SK-N-SH treated with all-trans-retinoic acid at 6 μM for 48 hours (cell line): ENCODE measurements at regions not wholly inside any gene's neighbourhood (a gene's known extent, or its start where the extent isn't known, plus 50 kb on each side); places are given as distances from the start of the nearest gene placed in this dataset.

Experiments
- ATAC-seq: fragments of 200-7000 bp; cut with Tn5 transposase; 3 replicates; pipeline ENCODE4 v1.9.1; 2020; ENCODE audit warnings: mild to moderate bottlenecking, moderate library complexity
- ARNTL ChIP-seq: fragments of 450-650 bp; formaldehyde crosslinking; IDR thresholded peaks from 2 replicates; pipeline ENCODE4 v1.5.0; 2020; ENCODE audit warnings: low read depth, mild to moderate bottlenecking, moderate library complexity, borderline replicate concordance
- BACH2 ChIP-seq: fragments of 250-450 bp; sonication (Bioruptor Pico); IDR thresholded peaks from 2 replicates; pipeline ENCODE4 v1.9.0; 2021; ENCODE audit warnings: mild to moderate bottlenecking, borderline replicate concordance
- CREB5 ChIP-seq: fragments of 250-450 bp; sonication (Bioruptor Pico); IDR thresholded peaks from 2 replicates; pipeline ENCODE4 v1.5.1; 2020; ENCODE audit warnings: low read depth, mild to moderate bottlenecking, moderate library complexity
- GLIS3 ChIP-seq: fragments of 250-450 bp; sonication (Bioruptor Pico); IDR thresholded peaks from 2 replicates; pipeline ENCODE4 v1.5.0; 2020; ENCODE audit warnings: mild to moderate bottlenecking, moderate library complexity
- ISL1 ChIP-seq: fragments of 250-450 bp; sonication (Bioruptor Pico); IDR thresholded peaks from 2 replicates; pipeline ENCODE4 v2.1.2; 2022; ENCODE audit warnings: mild to moderate bottlenecking, moderate library complexity
- PPARA ChIP-seq: fragments of 250-450 bp; sonication (Bioruptor Pico); IDR thresholded peaks from 2 replicates; pipeline ENCODE4 v1.5.0; 2020; ENCODE audit warnings: mild to moderate bottlenecking, borderline replicate concordance
- RARB ChIP-seq: fragments of 250-450 bp; sonication (Bioruptor Pico); IDR thresholded peaks from 2 replicates; pipeline ENCODE4 v1.8.0; 2021; ENCODE audit warnings: mild to moderate bottlenecking, moderate library complexity
- SNAI2 ChIP-seq: fragments of 250-450 bp; sonication (Bioruptor Pico); IDR thresholded peaks from 2 replicates; pipeline ENCODE4 v1.5.0; 2020; ENCODE audit warnings: mild to moderate bottlenecking, moderate library complexity
- TOX ChIP-seq: fragments of 250-450 bp; sonication (Bioruptor Pico); IDR thresholded peaks from 2 replicates; pipeline ENCODE4 v1.8.0; 2021; ENCODE audit warnings: mild to moderate bottlenecking, moderate library complexity, borderline replicate concordance
- TSHZ2 ChIP-seq: fragments of 250-450 bp; sonication (Bioruptor Pico); IDR thresholded peaks from 2 replicates; pipeline ENCODE4 v1.5.0; 2020; ENCODE audit warnings: mild to moderate bottlenecking, moderate library complexity
- ZFP3 ChIP-seq: fragments of 250-450 bp; sonication (Bioruptor Pico); IDR thresholded peaks from 2 replicates; pipeline ENCODE4 v1.5.0; 2020; ENCODE audit warnings: mild to moderate bottlenecking, moderate library complexity
- ZNF565 ChIP-seq: fragments of 450-650 bp; formaldehyde crosslinking; conservative IDR thresholded peaks from 2 replicates; pipeline ENCODE4 v1.5.0; 2020; ENCODE audit warnings: low read depth, mild to moderate bottlenecking, moderate library complexity
- ZNF8 ChIP-seq: fragments of 450-650 bp; formaldehyde crosslinking; IDR thresholded peaks from 2 replicates; pipeline ENCODE4 v1.5.0; 2020; ENCODE audit warnings: mild to moderate bottlenecking, moderate library complexity
- TF ChIP-seq, protein P1 (sequence below): fragments of 250-450 bp; sonication (Bioruptor Pico); IDR thresholded peaks from 2 replicates; pipeline ENCODE4 v1.5.1; 2021; ENCODE audit warnings: mild to moderate bottlenecking, moderate library complexity
- TF ChIP-seq, protein P2 (sequence below): fragments of 250-450 bp; sonication (Bioruptor Pico); IDR thresholded peaks from 2 replicates; pipeline ENCODE4 v1.8.0; 2020; ENCODE audit warnings: mild to moderate bottlenecking, moderate library complexity, borderline replicate concordance
- TF ChIP-seq, protein P3 (sequence below): fragments of 250-450 bp; sonication (Bioruptor Pico); IDR thresholded peaks from 2 replicates; pipeline ENCODE4 v1.8.0; 2021; ENCODE audit warnings: low read depth, mild to moderate bottlenecking, moderate library complexity, borderline replicate concordance

DNA sequence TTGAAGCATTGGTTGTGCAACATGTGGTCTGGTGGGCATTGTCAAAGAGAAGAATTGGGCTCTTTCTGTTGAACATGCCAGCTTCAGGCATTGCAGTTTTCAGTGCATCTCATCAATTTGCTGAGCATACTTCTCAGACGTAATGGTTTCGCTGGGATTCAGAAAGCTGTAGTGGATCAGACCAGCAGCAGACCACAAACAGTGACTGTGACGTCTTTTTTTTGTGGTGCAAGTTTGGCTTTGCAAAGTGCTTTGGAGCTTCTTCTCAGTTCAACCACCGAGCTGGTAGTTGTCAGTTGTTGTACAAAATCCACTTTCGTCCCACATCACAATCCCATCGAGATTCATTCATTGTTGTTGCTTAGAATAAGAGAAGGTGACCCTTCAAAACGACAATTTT, 84.5 kb downstream of the NPAP1 start:
- TF ChIP-seq ZNF565 (CRISPR knock-in tag) (no peak), ZNF8 (no peak), PPARA (no peak), CREB5 (no peak), TOX (CRISPR knock-in tag) (no peak), TSHZ2 (CRISPR knock-in tag) (no peak), GLIS3 (CRISPR knock-in tag) (no peak), SNAI2 (CRISPR knock-in tag) (no peak), ARNTL (CRISPR knock-in tag) (no peak), ISL1 (CRISPR knock-in tag) (no peak)
- TF ChIP-seq, protein P1, sequence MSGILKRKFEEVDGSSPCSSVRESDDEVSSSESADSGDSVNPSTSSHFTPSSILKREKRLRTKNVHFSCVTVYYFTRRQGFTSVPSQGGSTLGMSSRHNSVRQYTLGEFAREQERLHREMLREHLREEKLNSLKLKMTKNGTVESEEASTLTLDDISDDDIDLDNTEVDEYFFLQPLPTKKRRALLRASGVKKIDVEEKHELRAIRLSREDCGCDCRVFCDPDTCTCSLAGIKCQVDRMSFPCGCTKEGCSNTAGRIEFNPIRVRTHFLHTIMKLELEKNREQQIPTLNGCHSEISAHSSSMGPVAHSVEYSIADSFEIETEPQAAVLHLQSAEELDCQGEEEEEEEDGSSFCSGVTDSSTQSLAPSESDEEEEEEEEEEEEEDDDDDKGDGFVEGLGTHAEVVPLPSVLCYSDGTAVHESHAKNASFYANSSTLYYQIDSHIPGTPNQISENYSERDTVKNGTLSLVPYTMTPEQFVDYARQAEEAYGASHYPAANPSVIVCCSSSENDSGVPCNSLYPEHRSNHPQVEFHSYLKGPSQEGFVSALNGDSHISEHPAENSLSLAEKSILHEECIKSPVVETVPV (CRISPR knock-in tag): no peak
- TF ChIP-seq, all 23 proteins: peak for 0
- ATAC-seq: no peak

DNA sequence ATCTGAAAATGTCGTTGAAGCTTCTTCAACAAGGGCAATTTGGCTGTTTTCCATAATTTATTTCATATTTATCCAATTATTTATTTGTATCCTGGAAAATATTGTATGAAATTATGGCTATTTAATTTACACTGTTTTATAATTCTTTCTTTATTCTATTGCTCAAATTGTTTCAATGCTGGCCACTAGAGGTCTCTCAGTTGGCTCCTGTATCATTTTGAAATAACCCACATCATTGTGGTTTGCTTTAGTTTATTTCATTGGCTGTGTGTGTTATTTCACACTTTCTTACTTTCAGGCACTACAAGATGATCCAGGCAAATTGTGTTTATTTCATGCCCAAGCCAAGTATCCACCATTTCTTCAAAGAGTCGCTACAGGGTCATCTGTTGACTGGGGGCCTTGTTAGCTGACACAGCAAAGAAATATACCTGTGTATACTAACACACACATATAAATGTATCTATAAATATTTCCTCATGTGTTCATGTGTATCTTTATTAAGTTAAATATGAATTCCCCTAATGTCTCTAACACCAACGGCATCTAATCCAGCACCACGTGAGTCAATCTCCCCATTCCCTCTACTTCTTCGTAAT, 86.2 kb downstream of the NPAP1 start:
- peak; percentile 45; the same call in 1 of the 3 replicates for ATAC-seq

More for the DNA sequence above, 86.2 kb downstream of the NPAP1 start:
- TF ChIP-seq, protein P1 (CRISPR knock-in tag): no peak
- no peak for TF ChIP-seq ARNTL (CRISPR knock-in tag)
- TF ChIP-seq, protein P2, sequence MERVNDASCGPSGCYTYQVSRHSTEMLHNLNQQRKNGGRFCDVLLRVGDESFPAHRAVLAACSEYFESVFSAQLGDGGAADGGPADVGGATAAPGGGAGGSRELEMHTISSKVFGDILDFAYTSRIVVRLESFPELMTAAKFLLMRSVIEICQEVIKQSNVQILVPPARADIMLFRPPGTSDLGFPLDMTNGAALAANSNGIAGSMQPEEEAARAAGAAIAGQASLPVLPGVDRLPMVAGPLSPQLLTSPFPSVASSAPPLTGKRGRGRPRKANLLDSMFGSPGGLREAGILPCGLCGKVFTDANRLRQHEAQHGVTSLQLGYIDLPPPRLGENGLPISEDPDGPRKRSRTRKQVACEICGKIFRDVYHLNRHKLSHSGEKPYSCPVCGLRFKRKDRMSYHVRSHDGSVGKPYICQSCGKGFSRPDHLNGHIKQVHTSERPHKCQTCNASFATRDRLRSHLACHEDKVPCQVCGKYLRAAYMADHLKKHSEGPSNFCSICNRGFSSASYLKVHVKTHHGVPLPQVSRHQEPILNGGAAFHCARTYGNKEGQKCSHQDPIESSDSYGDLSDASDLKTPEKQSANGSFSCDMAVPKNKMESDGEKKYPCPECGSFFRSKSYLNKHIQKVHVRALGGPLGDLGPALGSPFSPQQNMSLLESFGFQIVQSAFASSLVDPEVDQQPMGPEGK (CRISPR knock-in tag): no peak
- no peak for TF ChIP-seq ZNF8
- no peak for TF ChIP-seq TSHZ2 (CRISPR knock-in tag)
- TF ChIP-seq, protein P3, sequence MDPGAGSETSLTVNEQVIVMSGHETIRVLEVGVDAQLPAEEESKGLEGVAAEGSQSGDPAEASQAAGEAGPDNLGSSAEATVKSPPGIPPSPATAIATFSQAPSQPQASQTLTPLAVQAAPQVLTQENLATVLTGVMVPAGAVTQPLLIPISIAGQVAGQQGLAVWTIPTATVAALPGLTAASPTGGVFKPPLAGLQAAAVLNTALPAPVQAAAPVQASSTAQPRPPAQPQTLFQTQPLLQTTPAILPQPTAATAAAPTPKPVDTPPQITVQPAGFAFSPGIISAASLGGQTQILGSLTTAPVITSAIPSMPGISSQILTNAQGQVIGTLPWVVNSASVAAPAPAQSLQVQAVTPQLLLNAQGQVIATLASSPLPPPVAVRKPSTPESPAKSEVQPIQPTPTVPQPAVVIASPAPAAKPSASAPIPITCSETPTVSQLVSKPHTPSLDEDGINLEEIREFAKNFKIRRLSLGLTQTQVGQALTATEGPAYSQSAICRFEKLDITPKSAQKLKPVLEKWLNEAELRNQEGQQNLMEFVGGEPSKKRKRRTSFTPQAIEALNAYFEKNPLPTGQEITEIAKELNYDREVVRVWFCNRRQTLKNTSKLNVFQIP (CRISPR knock-in tag): no peak
- no peak for TF ChIP-seq PPARA
- no peak for TF ChIP-seq RARB
- TF ChIP-seq ISL1 (CRISPR knock-in tag): no peak
- no peak for TF ChIP-seq BACH2 (CRISPR knock-in tag)
- no peak for TF ChIP-seq CREB5
- TF ChIP-seq TOX (CRISPR knock-in tag): no peak
- TF ChIP-seq ZFP3 (CRISPR knock-in tag): no peak
- TF ChIP-seq GLIS3 (CRISPR knock-in tag): no peak
